MM.1S (cell line): ENCODE measurements at regions not wholly inside any gene's neighbourhood (a gene's known extent, or its start where the extent isn't known, plus 50 kb on each side); places are given as distances from the start of the nearest gene placed in this dataset.

ENCODE experiments used
- DNase-seq: peaks from one replicate; pipeline ENCODE4 v3.0.0-alpha.2; 2015
- H2AFZ ChIP-seq: fragments of 300-600 bp; sonication (generic); 2 replicates; pipeline ENCODE4 v1.6.0; 2016; ENCODE audit warnings: antibody characterized with exemption, low read length
- H3F3A ChIP-seq: fragments of 300-600 bp; sonication (generic); 2 replicates; pipeline ENCODE4 v1.6.1; 2016; ENCODE audit warnings: mild to moderate bottlenecking, antibody characterized with exemption, low read length, moderate library complexity, mixed read lengths; ENCODE audit not compliant: insufficient read depth
- H3K27ac ChIP-seq: fragments of 300-600 bp; sonication (generic); 2 replicates; pipeline ENCODE4 v1.5.1; 2016; ENCODE audit warnings: mild to moderate bottlenecking, low read length
- H3K27me3 ChIP-seq: fragments of 300-600 bp; sonication (generic); replicated peaks from 2 replicates; pipeline ENCODE4 v1.6.0; 2016; ENCODE audit warnings: low read length; ENCODE audit not compliant: insufficient read depth
- H3K36me3 ChIP-seq: fragments of 300-600 bp; sonication (generic); replicated peaks from 2 replicates; pipeline ENCODE4 v1.6.1; 2016; ENCODE audit warnings: mild to moderate bottlenecking, low read length, mixed read lengths; ENCODE audit not compliant: insufficient read depth
- H3K4me1 ChIP-seq: fragments of 300-600 bp; sonication (generic); 2 replicates; pipeline ENCODE4 v1.6.1; 2016; ENCODE audit warnings: low read length, mixed read lengths
- H3K4me2 ChIP-seq: fragments of 300-600 bp; sonication (generic); 2 replicates; pipeline ENCODE4 v1.6.0; 2016; ENCODE audit warnings: low read depth, low read length
- H3K4me3 ChIP-seq: fragments of 300-600 bp; sonication (generic); 2 replicates; pipeline ENCODE4 v1.5.1; 2016; ENCODE audit warnings: low read length, mixed read lengths
- H3K79me2 ChIP-seq: fragments of 300-600 bp; sonication (generic); 2 replicates; pipeline ENCODE4 v1.6.1; 2016; ENCODE audit warnings: mixed run types, low read length, mixed read lengths
- H3K9ac ChIP-seq: fragments of 300-600 bp; sonication (generic); 2 replicates; pipeline ENCODE4 v1.6.1; 2016; ENCODE audit warnings: low read length, mixed read lengths
- H3K9me2 ChIP-seq: fragments of 300-600 bp; sonication (generic); replicated peaks from 2 replicates; pipeline ENCODE4 v1.6.1; 2016; ENCODE audit warnings: mild to moderate bottlenecking, low read length, mixed read lengths; ENCODE audit not compliant: insufficient read depth
- H3K9me3 ChIP-seq: fragments of 300-600 bp; sonication (generic); replicated peaks from 2 replicates; pipeline ENCODE4 v1.6.1; 2016; ENCODE audit warnings: mild to moderate bottlenecking, low read length, mixed read lengths; ENCODE audit not compliant: insufficient read depth
- H4K20me1 ChIP-seq: fragments of 300-600 bp; sonication (generic); 2 replicates; pipeline ENCODE4 v1.6.1; 2016; ENCODE audit warnings: mild to moderate bottlenecking, low read length, moderate library complexity, mixed read lengths; ENCODE audit not compliant: insufficient read depth
- CTCF ChIP-seq: fragments of 300-600 bp; sonication (generic); IDR thresholded peaks from 2 replicates; pipeline ENCODE4 v1.5.1; 2016; ENCODE audit warnings: antibody characterized with exemption, low read length, mixed read lengths
- EZH2 ChIP-seq: fragments of 300-600 bp; sonication (generic); optimal IDR thresholded peaks from 2 replicates; pipeline ENCODE3; 2017; ENCODE audit warnings: low read depth, mild to moderate bottlenecking, antibody characterized with exemption, low read length, mixed read lengths
- EZH2phosphoT487 ChIP-seq: fragments of 300-600 bp; sonication (generic); IDR thresholded peaks from 2 replicates; pipeline ENCODE4 v1.6.1; 2018; ENCODE audit warnings: antibody characterized with exemption, low read length

GRCh38 chr7:24494832-24495231 lies 78.4 kb upstream of the PALS2 start:
- Histone ChIP-seq H3K27me3 (no peaks in the 10 kb centered on the region), H3K36me3 (no peaks in the 10 kb centered on the region), H3K4me2 (no peak overlapping the region), H3K4me3 (no peak overlapping the region), H4K20me1 (no peaks in the 10 kb centered on the region), H2AFZ (no peak overlapping the region), H3K79me2 (no peaks in the 10 kb centered on the region), H3K9me3 (no peaks in the 10 kb centered on the region), H3K9me2 (no peaks in the 10 kb centered on the region), H3K9ac (no peak overlapping the region), H3F3A (no peaks in the 10 kb centered on the region), H3K4me1 (no peaks in the 10 kb centered on the region), H3K27ac (no peak overlapping the region)
- DNase-seq, result no peak
- TF ChIP-seq EZH2 (no peak), CTCF (no peak), EZH2phosphoT487 (no peak)

- no peak overlapping the region for H3K9ac ChIP-seq
- no peaks in the 10 kb centered on the region for H3K4me1 ChIP-seq
- no peak overlapping the region for H3K4me2 ChIP-seq
- H3K27ac ChIP-seq, result no peak overlapping the region
- no peaks in the 10 kb centered on the region for H3K27me3 ChIP-seq
- no peaks in the 10 kb centered on the region for H4K20me1 ChIP-seq
- H3K79me2 ChIP-seq, result no peaks in the 10 kb centered on the region
- H2AFZ ChIP-seq, result no peak overlapping the region
- no peaks in the 10 kb centered on the region for H3K36me3 ChIP-seq
- no peaks in the 10 kb centered on the region for H3K9me2 ChIP-seq
- no peak for DNase-seq
- H3F3A ChIP-seq, result no peaks in the 10 kb centered on the region
- no peaks in the 10 kb centered on the region for H3K9me3 ChIP-seq
- H3K4me3 ChIP-seq, result no peak overlapping the region
- TF ChIP-seq CTCF, result no peak
- TF ChIP-seq EZH2phosphoT487, result no peak
- no peak for TF ChIP-seq EZH2
These were observed 77.2 kb upstream of the PALS2 start for GRCh38 chr7:24496036-24496435.

GRCh38 chr7:24498439-24498838 lies 74.8 kb upstream of the PALS2 start:
- H3K4me3 ChIP-seq, result no peak overlapping the region
- H3K9ac ChIP-seq, result no peak overlapping the region
- no peak overlapping the region for H3K4me2 ChIP-seq
- no peaks in the 10 kb centered on the region for H4K20me1 ChIP-seq
- no peak overlapping the region for H3K27ac ChIP-seq
- H3K27me3 ChIP-seq, result no peaks in the 10 kb centered on the region
- H3K36me3 ChIP-seq, result no peaks in the 10 kb centered on the region
- TF ChIP-seq CTCF (no peak), EZH2phosphoT487 (no peak), EZH2 (no peak)
- no peaks in the 10 kb centered on the region for H3K4me1 ChIP-seq
- no peaks in the 10 kb centered on the region for H3F3A ChIP-seq
- H3K79me2 ChIP-seq, result no peaks in the 10 kb centered on the region
- H2AFZ ChIP-seq, result no peak overlapping the region
- no peak for DNase-seq
- no peaks in the 10 kb centered on the region for H3K9me2 ChIP-seq
- no peaks in the 10 kb centered on the region for H3K9me3 ChIP-seq
